Lower leg skin (tissue), 3 donors: ENCODE measurements at regions not wholly inside any gene's neighbourhood (a gene's known extent, or its start where the extent isn't known, plus 50 kb on each side); places are given as distances from the start of the nearest gene placed in this dataset.

Experiments
- CTCF ChIP-seq, 3 donors: fragments of 450-650 bp; IDR thresholded peaks; one replicate each; pipeline ENCODE4 v1.5.1; 2016; ENCODE audit warnings: antibody characterized with exemption in 3 of 3, mild to moderate bottlenecking in 3 of 3, moderate library complexity in 2 of 3
- POLR2A ChIP-seq, 2 donors: fragments of 450-650 bp; IDR thresholded peaks; one replicate each; pipeline ENCODE4 v1.6.1; 2016 to 2017; ENCODE audit warnings: antibody characterized with exemption in 2 of 2, mild to moderate bottlenecking in 1 of 2, moderate library complexity in 1 of 2

DNA sequence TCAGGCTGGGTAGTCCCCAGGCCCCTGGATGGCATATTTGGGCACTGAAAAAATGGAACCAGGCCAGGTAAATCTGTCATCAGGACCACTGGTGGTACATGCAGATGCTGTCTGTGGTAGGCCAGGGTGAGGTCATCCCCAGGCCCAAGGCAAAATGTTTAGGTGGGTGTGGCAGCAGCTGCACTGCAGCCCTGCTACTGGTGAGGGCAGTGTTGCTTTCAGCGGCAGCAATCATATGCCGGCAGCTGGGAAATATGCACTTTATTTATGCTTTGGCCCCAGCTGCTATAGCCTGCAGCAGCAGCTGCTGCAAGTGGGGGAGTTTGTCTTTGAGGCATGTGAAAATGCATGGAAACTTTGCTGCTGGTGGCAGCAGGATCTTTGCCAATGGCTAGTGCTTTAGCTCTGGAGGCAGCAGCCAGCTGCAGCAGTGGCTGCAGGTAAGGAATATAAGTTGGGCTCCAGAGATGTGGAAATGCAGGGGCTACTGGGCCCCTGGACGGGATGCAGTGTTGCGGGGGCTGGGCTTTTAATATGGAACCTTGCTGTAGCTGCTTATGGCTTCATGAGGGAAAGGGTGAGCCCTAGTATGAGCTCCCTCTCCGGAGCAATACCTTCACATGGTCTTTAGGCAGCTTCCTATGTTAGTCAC, 365.7 kb upstream of the CADM1 start:
- TF ChIP-seq CTCF (IDR thresholded peaks at IDR 0.05), result no peak
- no peak for TF ChIP-seq POLR2A (IDR thresholded peaks at IDR 0.05)
